Peyer's patch (tissue), 4 donors: ENCODE measurements at regions not wholly inside any gene's neighbourhood (a gene's known extent, or its start where the extent isn't known, plus 50 kb on each side); places are given as distances from the start of the nearest gene placed in this dataset.

ENCODE experiments used
- CTCF ChIP-seq, 6 experiments: fragments of 450-650 bp in 4 of 6; fragments of 200-600 bp in 2 of 6; sonication (generic) in 1 of 6; IDR thresholded peaks; one replicate each; pipeline ENCODE4 v1.5.1; 2017 to 2019; ENCODE audit warnings: antibody characterized with exemption in 6 of 6, mild to moderate bottlenecking in 3 of 6, moderate library complexity in 1 of 6
- POLR2A ChIP-seq, 2 donors: fragments of 450-650 bp; IDR thresholded peaks; one replicate each; pipeline ENCODE4 v1.5.1; 2017; ENCODE audit warnings: antibody characterized with exemption in 2 of 2, mild to moderate bottlenecking in 2 of 2, moderate library complexity in 2 of 2

- no peak for TF ChIP-seq POLR2A (IDR thresholded peaks at IDR 0.05)
- no peak for TF ChIP-seq CTCF (IDR thresholded peaks at IDR 0.05)
Measured at GRCh38 chr5:33167541-33167940, 273.2 kb upstream of the TARS1 start.
